ENCODE measurements at regions not wholly inside any gene's neighbourhood (a gene's known extent, or its start where the extent isn't known, plus 50 kb on each side); places are given as distances from the start of the nearest gene placed in this dataset.

DNA sequence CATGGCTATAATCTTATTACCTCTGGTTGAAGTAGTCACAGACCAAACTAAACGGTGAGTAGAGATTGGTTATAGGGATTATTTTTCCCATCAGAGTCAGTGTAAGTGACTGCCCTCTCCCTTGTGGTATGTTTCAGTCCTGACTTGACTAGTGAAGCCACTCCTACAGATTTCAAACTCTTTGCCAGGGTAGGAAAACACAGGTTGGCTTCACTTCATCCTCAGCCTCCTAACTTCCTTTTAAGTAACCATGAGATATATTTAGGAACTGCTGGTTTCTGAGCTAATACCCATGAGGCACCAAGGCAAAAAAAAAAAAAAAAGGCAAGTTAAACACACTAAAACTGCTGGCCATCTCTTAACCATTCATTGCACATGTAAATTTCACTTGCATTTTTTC, 349.2 kb upstream of the MCTP2 start:
- Histone ChIP-seq H3K27ac (no peak overlapping the region), H3K4me1 (no peaks in the 10 kb centered on the region), H3K27me3 (no peaks in the 10 kb centered on the region), H3K9me3 (no peaks in the 10 kb centered on the region), H3K36me3 (no peaks in the 10 kb centered on the region), H3K4me3 (no peak overlapping the region)
- in situ Hi-C loops (cut with MboI; ENCODE audit: low sequenced_read_pairs in 4 of 4): no loop called here
- no peak for ATAC-seq
- intact Hi-C loops (cut with DNase I; ENCODE audit: low total_unique reads): no loop called here
- DNase-seq: no peak
- no peak for TF ChIP-seq POLR2A (IDR thresholded peaks at IDR 0.05)
- TF ChIP-seq, protein P1, sequence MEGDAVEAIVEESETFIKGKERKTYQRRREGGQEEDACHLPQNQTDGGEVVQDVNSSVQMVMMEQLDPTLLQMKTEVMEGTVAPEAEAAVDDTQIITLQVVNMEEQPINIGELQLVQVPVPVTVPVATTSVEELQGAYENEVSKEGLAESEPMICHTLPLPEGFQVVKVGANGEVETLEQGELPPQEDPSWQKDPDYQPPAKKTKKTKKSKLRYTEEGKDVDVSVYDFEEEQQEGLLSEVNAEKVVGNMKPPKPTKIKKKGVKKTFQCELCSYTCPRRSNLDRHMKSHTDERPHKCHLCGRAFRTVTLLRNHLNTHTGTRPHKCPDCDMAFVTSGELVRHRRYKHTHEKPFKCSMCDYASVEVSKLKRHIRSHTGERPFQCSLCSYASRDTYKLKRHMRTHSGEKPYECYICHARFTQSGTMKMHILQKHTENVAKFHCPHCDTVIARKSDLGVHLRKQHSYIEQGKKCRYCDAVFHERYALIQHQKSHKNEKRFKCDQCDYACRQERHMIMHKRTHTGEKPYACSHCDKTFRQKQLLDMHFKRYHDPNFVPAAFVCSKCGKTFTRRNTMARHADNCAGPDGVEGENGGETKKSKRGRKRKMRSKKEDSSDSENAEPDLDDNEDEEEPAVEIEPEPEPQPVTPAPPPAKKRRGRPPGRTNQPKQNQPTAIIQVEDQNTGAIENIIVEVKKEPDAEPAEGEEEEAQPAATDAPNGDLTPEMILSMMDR (IDR thresholded peaks at IDR 0.05 in 4 of 5, conservative IDR thresholded peaks at IDR 0.05 in 1 of 5): no peak

GRCh38 chr15:93881310-93881709, 350.1 kb upstream of the MCTP2 start:
- TF ChIP-seq, protein P1 (IDR thresholded peaks at IDR 0.05 in 4 of 5, conservative IDR thresholded peaks at IDR 0.05 in 1 of 5): no peak
- TF ChIP-seq POLR2A (IDR thresholded peaks at IDR 0.05): no peak

DNA sequence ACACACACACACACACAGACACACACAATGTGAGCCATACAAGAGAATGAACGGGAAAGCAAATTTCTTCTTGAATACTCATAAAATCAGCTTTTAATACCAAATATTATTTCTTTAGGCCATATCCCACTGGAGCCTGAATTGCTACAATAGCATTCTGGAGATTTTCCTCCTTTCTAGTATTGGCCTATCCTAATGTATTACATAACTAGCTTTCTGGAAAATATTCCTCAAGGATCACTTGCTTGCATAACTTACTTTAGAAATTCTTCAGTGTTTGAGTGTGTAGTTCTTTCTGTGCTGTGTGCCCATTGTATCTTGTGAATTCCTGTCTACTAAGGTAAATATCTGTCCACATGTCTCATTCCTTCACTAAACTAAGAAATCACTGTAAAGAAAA, 351.0 kb upstream of the MCTP2 start:
- no peak overlapping the region for H3K4me3 ChIP-seq
- no peak for DNase-seq
- ATAC-seq: no peak
- no peaks in the 10 kb centered on the region for H3K4me1 ChIP-seq
- intact Hi-C loops (cut with DNase I; ENCODE audit: low total_unique reads) (no loop called here), in situ Hi-C loops (cut with MboI; ENCODE audit: low sequenced_read_pairs in 4 of 4) (no loop called here)
- H3K27me3 ChIP-seq: no peaks in the 10 kb centered on the region
- H3K27ac ChIP-seq: no peak overlapping the region
- no peaks in the 10 kb centered on the region for H3K36me3 ChIP-seq
- H3K9me3 ChIP-seq: no peaks in the 10 kb centered on the region
- TF ChIP-seq, protein P1 (IDR thresholded peaks at IDR 0.05 in 4 of 5, conservative IDR thresholded peaks at IDR 0.05 in 1 of 5): no peak
- no peak for TF ChIP-seq POLR2A (IDR thresholded peaks at IDR 0.05)

More at GRCh38 chr15:93881310-93881709, 350.1 kb upstream of the MCTP2 start:
- intact Hi-C loops (cut with DNase I; ENCODE audit: low total_unique reads) (no loop called here), in situ Hi-C loops (cut with MboI; ENCODE audit: low sequenced_read_pairs in 4 of 4) (no loop called here)
- Histone ChIP-seq H3K4me3 (no peak overlapping the region), H3K27ac (no peak overlapping the region), H3K36me3 (no peaks in the 10 kb centered on the region), H3K4me1 (no peaks in the 10 kb centered on the region), H3K9me3 (no peaks in the 10 kb centered on the region), H3K27me3 (no peaks in the 10 kb centered on the region)
- ATAC-seq (no peak), DNase-seq (no peak)

GRCh38 chr15:93870583-93870982, 360.8 kb upstream of the MCTP2 start:
- DNase-seq (peak in 1 of 2 donors; percentile 33), ATAC-seq (no peak)
- Histone ChIP-seq H3K27ac (no peak overlapping the region), H3K36me3 (no peaks in the 10 kb centered on the region), H3K4me1 (no peaks in the 10 kb centered on the region), H3K9me3 (no peaks in the 10 kb centered on the region), H3K4me3 (no peak overlapping the region), H3K27me3 (no peaks in the 10 kb centered on the region)
- intact Hi-C loops (cut with DNase I; ENCODE audit: low total_unique reads) (no loop called here), in situ Hi-C loops (cut with MboI; ENCODE audit: low sequenced_read_pairs in 4 of 4) (no loop called here)
- TF ChIP-seq, protein P1 (IDR thresholded peaks at IDR 0.05 in 4 of 5, conservative IDR thresholded peaks at IDR 0.05 in 1 of 5): no peak
- TF ChIP-seq POLR2A (IDR thresholded peaks at IDR 0.05): no peak

DNA sequence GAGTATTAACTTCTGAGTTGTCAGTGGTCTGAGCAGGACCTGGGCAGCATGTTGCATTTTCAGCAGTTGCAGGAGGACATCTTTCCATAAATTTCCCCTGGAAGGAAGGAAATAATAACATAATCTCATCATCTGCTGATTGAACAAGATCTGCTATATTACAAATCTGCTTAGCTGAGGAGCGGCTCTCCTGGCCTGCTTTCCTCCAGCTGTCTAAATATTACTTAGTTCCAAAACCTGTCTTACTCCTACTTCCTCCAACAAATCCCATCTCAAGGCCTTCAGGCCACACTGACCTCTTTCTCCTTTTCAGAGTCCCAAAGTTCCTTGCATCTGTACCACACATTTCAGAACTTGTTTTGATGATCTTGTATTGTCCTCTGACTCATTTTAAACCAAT, 364.4 kb upstream of the MCTP2 start:
- H3K36me3 ChIP-seq: no peaks in the 10 kb centered on the region
- peak in 1 of 2 donors; percentile 49 for ATAC-seq
- H3K27ac ChIP-seq: no peak overlapping the region
- H3K4me1 ChIP-seq: no peaks in the 10 kb centered on the region
- intact Hi-C loops (cut with DNase I; ENCODE audit: low total_unique reads) (no loop called here), in situ Hi-C loops (cut with MboI; ENCODE audit: low sequenced_read_pairs in 4 of 4) (no loop called here)
- H3K27me3 ChIP-seq: no peaks in the 10 kb centered on the region
- no peaks in the 10 kb centered on the region for H3K9me3 ChIP-seq
- DNase-seq: no peak
- H3K4me3 ChIP-seq: no peak overlapping the region
- TF ChIP-seq, protein P1 (IDR thresholded peaks at IDR 0.05 in 4 of 5, conservative IDR thresholded peaks at IDR 0.05 in 1 of 5): no peak
- TF ChIP-seq POLR2A (IDR thresholded peaks at IDR 0.05): no peak

Measured in gastrocnemius medialis (tissue), 4 donors.